Endothelial cell of umbilical vein (primary cell): ENCODE measurements at regions not wholly inside any gene's neighbourhood (a gene's known extent, or its start where the extent isn't known, plus 50 kb on each side); places are given as distances from the start of the nearest gene placed in this dataset.

Experiments
- BruUV-seq: library from RNA; stranded (reverse); fragments of 400-500 nt; replicated peaks from 2 replicates; lab custom pipeline; 2021; lab: Mats Ljungman, UMichigan
- CTCF ChIA-PET: fragments of 300-600, 350-600 bp; sonication (Branson Sonifier 250); formaldehyde crosslinking; loops from one replicate; lab custom pipeline; 2021; ENCODE audit warnings: antibody characterized with exemption, inconsistent platforms; lab: Charles Lee
- POLR2A ChIA-PET: fragments of 300-600, 350-600 bp; sonication (Branson Sonifier 250); formaldehyde crosslinking; loops from one replicate; lab custom pipeline; 2021; ENCODE audit warnings: antibody characterized with exemption, inconsistent platforms; lab: Charles Lee
- DNase-seq: peaks from one replicate; pipeline ENCODE4 v3.0.0-alpha.2; 2011; ENCODE audit warnings: low read depth, low spot score
- FAIRE-seq: peaks from 2 replicates; lab custom pipeline; 2011; peaks lifted over from hg19 to GRCh38; lab: Jason Lieb, UNC
- H2AFZ ChIP-seq: 2 replicates; pipeline ENCODE4 v1.6.0; 2012; ENCODE audit warnings: low read depth, low read length, control low read depth, inconsistent platforms
- H3K27ac ChIP-seq: 2 replicates; pipeline ENCODE4 v1.5.1; 2011; ENCODE audit warnings: low read depth, mild to moderate bottlenecking, control low read depth, low read length, moderate library complexity; ENCODE audit not compliant: insufficient read depth
- H3K27me3 ChIP-seq, 2 experiments: 2 replicates each; pipeline versions ENCODE4 v1.6.0 to v1.6.1; 2011; ENCODE audit warnings: low read length in 2 of 2, mixed read lengths in 1 of 2; ENCODE audit not compliant: control insufficient read depth in 2 of 2, insufficient read depth in 2 of 2
- H3K36me3 ChIP-seq, 2 experiments: 2 replicates in 1 of 2; 3 replicates in 1 of 2; pipeline ENCODE4 v1.5.1; 2011; ENCODE audit warnings: low read length in 2 of 2, mild to moderate bottlenecking in 1 of 2, moderate library complexity in 1 of 2; ENCODE audit not compliant: control insufficient read depth in 2 of 2, insufficient read depth in 2 of 2; ENCODE audit errors: extremely low read depth in 1 of 2
- H3K4me1 ChIP-seq: 3 replicates; pipeline ENCODE4 v1.5.1; 2011; ENCODE audit warnings: mild to moderate bottlenecking, low read length; ENCODE audit not compliant: control insufficient read depth, insufficient read depth; ENCODE audit errors: extremely low read depth
- H3K4me2 ChIP-seq: 2 replicates; pipeline ENCODE4 v1.6.1; 2011; ENCODE audit warnings: low read length, control low read depth, mixed read lengths; ENCODE audit not compliant: insufficient read depth
- H3K4me3 ChIP-seq, 3 experiments: fragments of 200-600 bp in 1 of 3; sonication (generic), shearing (Covaris generic) in 1 of 3; replicated peaks in 1 of 3; 2 replicates each; pipeline ENCODE4 v1.5.1; 2011 to 2016; ENCODE audit warnings: control low read depth in 3 of 3, low read length in 3 of 3, mild to moderate bottlenecking in 2 of 3, inconsistent platforms in 1 of 3, low read depth in 1 of 3, moderate library complexity in 1 of 3; ENCODE audit not compliant: insufficient read depth in 1 of 3
- H3K79me2 ChIP-seq: 2 replicates; pipeline ENCODE4 v1.6.0; 2012; ENCODE audit warnings: low read length, inconsistent platforms; ENCODE audit not compliant: control insufficient read depth, insufficient read depth
- H3K9ac ChIP-seq: replicated peaks from 2 replicates; pipeline ENCODE3; 2011; ENCODE audit warnings: low read length, control low read depth; ENCODE audit not compliant: insufficient read depth; ENCODE audit errors: extremely low read depth
- H3K9me1 ChIP-seq: replicated peaks from 3 replicates; pipeline ENCODE4 v1.6.0; 2011; ENCODE audit warnings: mild to moderate bottlenecking, low read length; ENCODE audit not compliant: control insufficient read depth, insufficient read depth; ENCODE audit errors: extremely low read depth
- H3K9me3 ChIP-seq: replicated peaks from 2 replicates; pipeline ENCODE4 v1.5.1; 2012; ENCODE audit warnings: low read length, inconsistent platforms; ENCODE audit not compliant: control insufficient read depth, insufficient read depth
- H4K20me1 ChIP-seq: replicated peaks from 2 replicates; pipeline ENCODE3; 2011; ENCODE audit warnings: mild to moderate bottlenecking, low read length; ENCODE audit not compliant: control insufficient read depth, insufficient read depth; ENCODE audit errors: extremely low read depth
- CTCF ChIP-seq, 2 donors: IDR thresholded peaks; 1 replicate in 1 of 2; 2 replicates in 1 of 2; pipeline ENCODE4 v1.5.1; 2011; ENCODE audit warnings: low read length in 2 of 2, mild to moderate bottlenecking in 2 of 2, moderate library complexity in 2 of 2, control low read depth in 1 of 2, inconsistent platforms in 1 of 2, low read depth in 1 of 2; ENCODE audit not compliant: insufficient read depth in 1 of 2; ENCODE audit errors: extremely low read depth in 1 of 2
- EZH2 ChIP-seq: IDR thresholded peaks from 2 replicates; pipeline ENCODE4 v1.6.1; 2012; ENCODE audit warnings: borderline replicate concordance, low read depth, mild to moderate bottlenecking, moderate library complexity, low read length, inconsistent platforms; ENCODE audit not compliant: severe bottlenecking
- FOS ChIP-seq: IDR thresholded peaks from 2 replicates; pipeline ENCODE4 v1.6.1; 2011; ENCODE audit warnings: mild to moderate bottlenecking, low read length, moderate library complexity, borderline replicate concordance; ENCODE audit not compliant: insufficient read depth
- GATA2 ChIP-seq: IDR thresholded peaks from 2 replicates; pipeline ENCODE4 v1.7.0; 2011; ENCODE audit warnings: low read depth, mild to moderate bottlenecking, moderate library complexity, mixed read lengths, low read length; ENCODE audit not compliant: insufficient read length, insufficient read depth
- JUN ChIP-seq: IDR thresholded peaks from 2 replicates; pipeline ENCODE4 v1.6.1; 2011; ENCODE audit warnings: borderline replicate concordance, low read depth; ENCODE audit not compliant: insufficient read length, insufficient read depth
- MAX ChIP-seq: IDR thresholded peaks from 2 replicates; pipeline ENCODE4 v1.6.1; 2011; ENCODE audit not compliant: insufficient read depth, insufficient read length
- MYC ChIP-seq: IDR thresholded peaks from one replicate; pipeline ENCODE4 v1.6.1; 2011; ENCODE audit warnings: mild to moderate bottlenecking, low read depth, low read length
- POLR2A ChIP-seq: IDR thresholded peaks from 2 replicates; pipeline ENCODE4 v1.6.1; 2012; ENCODE audit warnings: low read depth, mild to moderate bottlenecking, control low read depth, low read length
- POLR2AphosphoS5 ChIP-seq: IDR thresholded peaks from 2 replicates; pipeline ENCODE4 v1.6.1; 2012; ENCODE audit warnings: low read depth, mild to moderate bottlenecking, control low read depth, low read length, moderate library complexity; ENCODE audit not compliant: insufficient read depth
- dilution Hi-C: fragments of 300-500 bp; cut with MboI; formaldehyde crosslinking; loops from one replicate; pipeline ENCODE4 v1.15.0; 2019; ENCODE audit warnings: low sequenced_read_pairs; ENCODE audit not compliant: extremely low pct_ligation_motif_present
- intact Hi-C: fragments of 100-400 bp; cut with micrococcal nuclease; formaldehyde crosslinking; loops from one replicate; pipeline ENCODE4 v1.10.0; 2022

DNA sequence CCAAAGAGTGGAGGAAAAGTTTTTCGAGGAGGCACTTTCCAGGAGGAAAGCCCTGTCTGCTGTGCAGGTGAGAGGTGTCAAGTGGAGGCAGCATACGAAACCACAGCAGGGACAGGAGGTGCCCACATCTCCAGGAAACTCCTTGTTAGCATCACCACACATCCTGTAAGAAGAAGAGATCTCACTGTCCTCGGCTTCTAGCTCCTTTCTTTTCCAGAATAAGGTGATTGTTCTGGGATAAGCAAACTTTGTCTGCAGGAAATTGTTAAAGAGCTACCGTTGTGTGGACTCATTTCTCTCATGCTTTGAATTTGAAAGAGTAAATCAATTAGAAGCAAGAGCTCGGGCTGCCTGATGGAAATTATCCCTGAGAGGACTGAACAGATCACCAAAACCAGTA, 269.4 kb downstream of the CXCL12 start:
- no peak for FAIRE-seq
- Histone ChIP-seq H3K4me3 (no peak overlapping the region), H3K9me3 (no peaks in the 10 kb centered on the region), H2AFZ (no peak overlapping the region), H3K4me1 (no peaks in the 10 kb centered on the region), H3K27me3 (no peaks in the 10 kb centered on the region), H3K9me1 (no peaks in the 10 kb centered on the region), H3K4me2 (no peak overlapping the region), H3K27ac (no peak overlapping the region), H3K36me3 (no peaks in the 10 kb centered on the region), H4K20me1 (no peaks in the 10 kb centered on the region), H3K9ac (no peak overlapping the region), H3K79me2 (no peaks in the 10 kb centered on the region)
- intact Hi-C loops (no loop called here), dilution Hi-C loops (no loop called here)
- DNase-seq, result no peak
- CTCF ChIA-PET, result no interaction called here
- BruUV-seq, result no TSS peak
- TF ChIP-seq JUN (no peak), CTCF (IDR thresholded peaks at IDR 0.05; ENCODE audit: extremely low read depth in 1 of 2, insufficient read depth in 1 of 2, low read depth in 1 of 2, low read length in 2 of 2) (no peak), GATA2 (no peak), POLR2A (no peak), MYC (no peak), POLR2AphosphoS5 (no peak), FOS (no peak), EZH2 (no peak), MAX (no peak)
- POLR2A ChIA-PET, result no interaction called here
